ENCODE measurements at regions not wholly inside any gene's neighbourhood (a gene's known extent, or its start where the extent isn't known, plus 50 kb on each side); places are given as distances from the start of the nearest gene placed in this dataset.
A peak's percentile ranks its signal among the peaks of the same experiment; 100 is the strongest.

DNA sequence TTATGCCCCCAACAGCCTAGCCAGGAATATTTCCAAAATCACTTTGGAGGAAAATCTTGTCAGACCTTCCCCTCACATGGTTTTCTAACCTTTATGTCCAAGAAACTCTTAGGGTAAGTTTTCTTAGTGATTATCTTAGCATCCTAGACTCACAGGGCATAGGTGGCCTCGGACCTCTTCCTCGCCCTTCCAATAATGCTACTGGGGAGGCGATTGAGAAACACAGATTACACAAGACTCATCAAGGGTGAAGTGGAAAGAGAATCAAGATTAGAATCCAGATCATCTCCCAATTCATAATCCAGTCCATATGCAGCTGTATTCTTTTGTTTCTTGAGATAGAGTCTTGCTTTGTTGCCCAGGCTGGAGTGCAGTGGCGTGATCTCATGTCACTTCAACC is 358.4 kb upstream of the CDH5 start:
- H3K4me1 Mint-ChIP-seq (ENCODE audit: low read depth) = peaks cover 28% of the 10 kb centered on the region
- H3K27me3 Mint-ChIP-seq (ENCODE audit: low read depth) = peaks cover 1% of the 10 kb centered on the region
- DNase-seq (ENCODE audit: low spot score) = no peak
- peak overlapping the region; percentile 95 for H3K27ac Mint-ChIP-seq (ENCODE audit: unreplicated experiment)
- TF ChIP-seq CTCF (IDR thresholded peaks at IDR 0.05) = no peak
- H3K36me3 Mint-ChIP-seq (ENCODE audit: low read depth) = no peaks in the 10 kb centered on the region
- no peak overlapping the region for H3K4me3 Mint-ChIP-seq (ENCODE audit: unreplicated experiment)
- no peaks in the 10 kb centered on the region for H3K9me3 Mint-ChIP-seq (ENCODE audit: low read depth)

DNA sequence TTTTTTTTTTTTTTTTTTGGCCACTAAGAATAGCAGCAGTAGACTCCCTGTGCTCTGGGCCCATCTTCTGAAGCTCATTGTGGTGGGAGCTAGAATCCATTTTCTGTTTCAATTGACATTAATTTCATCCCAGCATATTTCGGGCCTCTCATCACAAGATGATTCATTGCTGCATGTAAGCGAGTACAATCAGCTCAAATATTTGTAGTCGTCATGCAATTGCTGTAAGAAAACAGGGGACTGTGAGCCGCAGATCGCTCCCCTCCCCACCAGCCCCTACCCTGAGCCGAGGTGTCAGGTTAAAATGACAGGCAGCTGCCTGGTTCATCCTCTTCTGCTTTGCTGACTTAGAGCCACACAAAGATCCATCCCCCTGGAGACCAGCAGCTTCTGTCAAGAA is 358.8 kb upstream of the CDH5 start:
- Mint-ChIP-seq H3K4me3 (ENCODE audit: unreplicated experiment) (no peak overlapping the region), H3K4me1 (ENCODE audit: low read depth) (peaks cover 28% of the 10 kb centered on the region), H3K27me3 (ENCODE audit: low read depth) (peaks cover 1% of the 10 kb centered on the region), H3K9me3 (ENCODE audit: low read depth) (no peaks in the 10 kb centered on the region), H3K27ac (ENCODE audit: unreplicated experiment) (peak overlapping the region; percentile 95), H3K36me3 (ENCODE audit: low read depth) (no peaks in the 10 kb centered on the region)
- DNase-seq (ENCODE audit: low spot score) = no peak
- TF ChIP-seq CTCF (IDR thresholded peaks at IDR 0.05) = peak; percentile 4

GRCh38 chr16:66006485-66006884 is 360.0 kb upstream of the CDH5 start:
- Mint-ChIP-seq H3K36me3 (ENCODE audit: low read depth) (no peaks in the 10 kb centered on the region), H3K4me3 (ENCODE audit: unreplicated experiment) (no peak overlapping the region), H3K9me3 (ENCODE audit: low read depth) (no peaks in the 10 kb centered on the region), H3K27me3 (ENCODE audit: low read depth) (peaks cover 1% of the 10 kb centered on the region), H3K27ac (ENCODE audit: unreplicated experiment) (peak overlapping the region; percentile 24), H3K4me1 (ENCODE audit: low read depth) (peaks cover 29% of the 10 kb centered on the region)
- TF ChIP-seq CTCF (IDR thresholded peaks at IDR 0.05) = no peak
- no peak for DNase-seq (ENCODE audit: low spot score)

GRCh38 chr16:66004699-66005098 is 361.8 kb upstream of the CDH5 start:
- Mint-ChIP-seq H3K36me3 (ENCODE audit: low read depth) (no peaks in the 10 kb centered on the region), H3K9me3 (ENCODE audit: low read depth) (no peaks in the 10 kb centered on the region), H3K27me3 (ENCODE audit: low read depth) (no peaks in the 10 kb centered on the region), H3K27ac (ENCODE audit: unreplicated experiment) (peak overlapping the region; percentile 53), H3K4me3 (ENCODE audit: unreplicated experiment) (no peak overlapping the region), H3K4me1 (ENCODE audit: low read depth) (peaks cover 33% of the 10 kb centered on the region)
- no peak for TF ChIP-seq CTCF (IDR thresholded peaks at IDR 0.05)
- DNase-seq (ENCODE audit: low spot score) = no peak

DNA sequence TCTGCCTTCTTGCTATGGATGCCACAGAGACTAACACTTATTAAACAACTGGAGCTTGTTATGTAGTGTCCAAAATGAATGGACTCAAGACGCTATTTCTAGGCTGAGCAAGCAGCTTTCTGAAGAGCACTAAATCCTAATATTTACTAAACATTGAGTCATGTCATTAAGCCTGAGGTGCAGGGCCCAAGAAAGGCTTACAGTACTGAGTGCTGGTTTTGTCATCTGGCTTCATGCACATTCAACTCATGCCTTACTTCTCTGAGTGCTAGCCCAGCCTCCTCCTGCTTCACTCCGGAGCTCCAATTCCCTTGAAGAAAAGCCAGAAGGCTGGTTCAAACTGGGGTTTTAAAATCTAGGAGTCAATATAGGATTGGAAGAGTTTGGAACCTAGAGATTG is 363.3 kb upstream of the CDH5 start:
- TF ChIP-seq CTCF (IDR thresholded peaks at IDR 0.05) = no peak
- Mint-ChIP-seq H3K4me1 (ENCODE audit: low read depth) (peaks cover 33% of the 10 kb centered on the region), H3K36me3 (ENCODE audit: low read depth) (no peaks in the 10 kb centered on the region), H3K27ac (ENCODE audit: unreplicated experiment) (no peak overlapping the region), H3K27me3 (ENCODE audit: low read depth) (no peaks in the 10 kb centered on the region), H3K4me3 (ENCODE audit: unreplicated experiment) (no peak overlapping the region), H3K9me3 (ENCODE audit: low read depth) (no peaks in the 10 kb centered on the region)
- DNase-seq (ENCODE audit: low spot score) = no peak
